Spleen (tissue), 7 donors: ENCODE measurements at regions not wholly inside any gene's neighbourhood (a gene's known extent, or its start where the extent isn't known, plus 50 kb on each side); places are given as distances from the start of the nearest gene placed in this dataset.

Source experiments
- POLR2A ChIP-seq, 3 donors: fragments of 450-650 bp; IDR thresholded peaks; one replicate each; pipeline ENCODE4 v1.5.1; 2017; ENCODE audit warnings: antibody characterized with exemption in 3 of 3, mild to moderate bottlenecking in 1 of 3
- TF ChIP-seq, protein P1 (sequence below), 11 experiments: fragments of 200-600 bp in 7 of 11; fragments of 450-650 bp in 4 of 11; sonication (generic) in 4 of 11; IDR thresholded peaks in 8 of 11; conservative IDR thresholded peaks in 3 of 11; 1 replicate in 7 of 11; 2 replicates in 4 of 11; pipeline versions ENCODE4 v1.4.0 to v1.8.0; 2016 to 2021; ENCODE audit warnings: antibody characterized with exemption in 11 of 11, inconsistent platforms in 4 of 11, mild to moderate bottlenecking in 1 of 11
- donor health status: DM: no; HTN: no; CAD: no; lungs with moderate emphysema.
- donor health status: DM: no; HTN: no; CAD: no.
- donor health status: DM: no; HTN: no; CAD: no.

DNA sequence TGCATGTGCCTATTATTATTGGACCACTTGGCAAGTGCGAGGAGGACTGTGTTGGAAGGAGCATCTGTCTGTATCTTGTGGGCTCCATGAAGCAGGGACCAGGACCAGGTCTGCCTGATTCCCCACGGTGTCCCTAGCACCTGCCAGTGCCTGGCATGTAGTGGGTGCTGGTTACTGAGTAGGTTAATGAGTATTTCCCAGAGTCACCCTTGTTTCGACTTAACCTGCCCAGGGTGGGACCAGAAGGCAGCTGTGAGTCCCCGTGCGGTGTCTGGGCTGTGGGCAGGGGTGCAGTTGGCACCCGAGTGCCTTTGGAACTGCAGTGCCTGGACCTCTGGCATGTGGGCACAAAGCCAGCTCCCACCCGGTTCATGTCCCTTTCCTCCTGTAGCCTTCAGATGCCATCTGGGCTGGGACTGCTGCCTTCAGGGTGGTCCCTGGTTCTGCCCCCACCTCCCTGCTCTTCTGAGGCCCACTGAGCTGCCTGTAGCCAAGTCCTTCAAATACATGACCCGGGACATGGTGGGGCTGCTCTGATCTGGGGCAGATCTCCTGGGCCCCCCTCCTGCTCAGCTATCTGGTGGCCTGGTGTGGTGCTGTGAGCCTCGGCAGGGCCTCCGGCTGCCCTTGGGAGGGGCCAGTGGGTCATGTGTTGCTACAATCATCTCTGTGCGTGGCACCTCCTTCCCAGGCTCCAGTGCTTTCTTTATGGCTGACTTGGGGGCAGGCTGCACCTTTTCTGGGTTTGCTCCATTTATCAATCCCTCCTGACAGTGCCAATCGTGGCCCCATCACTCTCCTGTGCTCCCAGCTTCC is 53.0 kb upstream of the SORCS2 start:
- TF ChIP-seq POLR2A (IDR thresholded peaks at IDR 0.05), result no peak
- TF ChIP-seq, protein P1, sequence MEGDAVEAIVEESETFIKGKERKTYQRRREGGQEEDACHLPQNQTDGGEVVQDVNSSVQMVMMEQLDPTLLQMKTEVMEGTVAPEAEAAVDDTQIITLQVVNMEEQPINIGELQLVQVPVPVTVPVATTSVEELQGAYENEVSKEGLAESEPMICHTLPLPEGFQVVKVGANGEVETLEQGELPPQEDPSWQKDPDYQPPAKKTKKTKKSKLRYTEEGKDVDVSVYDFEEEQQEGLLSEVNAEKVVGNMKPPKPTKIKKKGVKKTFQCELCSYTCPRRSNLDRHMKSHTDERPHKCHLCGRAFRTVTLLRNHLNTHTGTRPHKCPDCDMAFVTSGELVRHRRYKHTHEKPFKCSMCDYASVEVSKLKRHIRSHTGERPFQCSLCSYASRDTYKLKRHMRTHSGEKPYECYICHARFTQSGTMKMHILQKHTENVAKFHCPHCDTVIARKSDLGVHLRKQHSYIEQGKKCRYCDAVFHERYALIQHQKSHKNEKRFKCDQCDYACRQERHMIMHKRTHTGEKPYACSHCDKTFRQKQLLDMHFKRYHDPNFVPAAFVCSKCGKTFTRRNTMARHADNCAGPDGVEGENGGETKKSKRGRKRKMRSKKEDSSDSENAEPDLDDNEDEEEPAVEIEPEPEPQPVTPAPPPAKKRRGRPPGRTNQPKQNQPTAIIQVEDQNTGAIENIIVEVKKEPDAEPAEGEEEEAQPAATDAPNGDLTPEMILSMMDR (IDR thresholded peaks at IDR 0.05 in 8 of 11, conservative IDR thresholded peaks at IDR 0.05 in 3 of 11), result no peak
